ENCODE measurements at regions not wholly inside any gene's neighbourhood (a gene's known extent, or its start where the extent isn't known, plus 50 kb on each side); places are given as distances from the start of the nearest gene placed in this dataset.

- TF ChIP-seq CTCF (IDR thresholded peaks at IDR 0.05; ENCODE audit: insufficient read depth, low read depth, low read length) (no peak), EZH2 (IDR thresholded peaks at IDR 0.05; ENCODE audit: insufficient read depth, low read length) (no peak)
Measured at GRCh38 chr4:180486342-180486741, 1756.9 kb upstream of the TENM3 start.
